HG02798 (cell line): ENCODE measurements at regions not wholly inside any gene's neighbourhood (a gene's known extent, or its start where the extent isn't known, plus 50 kb on each side); places are given as distances from the start of the nearest gene placed in this dataset.
"Not testable (repeated sequence)": the region's sequence is repeated elsewhere in the genome, so short reads cannot be mapped to it uniquely, and the experiment has no call there.

Experiments
- ATAC-seq: cut with Tn5 transposase; IDR thresholded peaks from one replicate; pipeline ENCODE4 v1.9.1; 2021; ENCODE audit warnings: mild to moderate bottlenecking; ENCODE audit not compliant: unreplicated experiment, poor library complexity

- ATAC-seq: no peak
Measured at GRCh38 chr6:159595173-159595572, 97.9 kb downstream of the SOD2 start.

GRCh38 chr6:159594750-159595117 is 98.3 kb downstream of the SOD2 start:
- no peak for ATAC-seq

- ATAC-seq: no peak
Measured at GRCh38 chr6:159594106-159594749, 98.8 kb downstream of the SOD2 start.

GRCh38 chr6:159590835-159591234 is 102.2 kb downstream of the SOD2 start:
- ATAC-seq: no peak

- ATAC-seq: no peak
Measured at GRCh38 chr6:159586684-159587083, 106.4 kb downstream of the SOD2 start.

GRCh38 chr6:159582736-159583135 is 110.3 kb downstream of the SOD2 start:
- ATAC-seq: no peak

- ATAC-seq: no peak
Measured at GRCh38 chr6:159578629-159579028, 114.4 kb downstream of the SOD2 start.

GRCh38 chr6:159577564-159577963 is 115.5 kb downstream of the SOD2 start:
- ATAC-seq: no peak

GRCh38 chr6:159572439-159573110 is 120.5 kb downstream of the SOD2 start:
- no peak for ATAC-seq

GRCh38 chr6:159565181-159565710 is 127.8 kb downstream of the SOD2 start:
- ATAC-seq: no peak

- ATAC-seq: no peak
Measured at GRCh38 chr6:159564456-159564855, 128.6 kb downstream of the SOD2 start.

GRCh38 chr6:159557031-159557430 is 136.0 kb downstream of the SOD2 start:
- ATAC-seq: no peak

- no peak for ATAC-seq
Measured at GRCh38 chr6:159555082-159555875, 137.8 kb downstream of the SOD2 start.

- no peak for ATAC-seq
Measured at GRCh38 chr6:159541296-159541695, 151.7 kb downstream of the SOD2 start.

GRCh38 chr6:159540883-159541282 is 152.2 kb downstream of the SOD2 start:
- no peak for ATAC-seq

- no peak for ATAC-seq
Measured at GRCh38 chr6:159540152-159540551, 152.9 kb downstream of the SOD2 start.

- not testable (repeated sequence) for ATAC-seq
Measured at GRCh38 chr6:159538031-159538430, 155.0 kb downstream of the SOD2 start.

GRCh38 chr6:159535656-159536350 is 157.2 kb downstream of the SOD2 start:
- no peak for ATAC-seq

- no peak for ATAC-seq
Measured at GRCh38 chr6:159533568-159533967, 159.5 kb downstream of the SOD2 start.

GRCh38 chr6:159533016-159533415 is 160.0 kb downstream of the SOD2 start:
- ATAC-seq: no peak

- ATAC-seq: no peak
Measured at GRCh38 chr6:159532155-159532554, 160.9 kb downstream of the SOD2 start.
